Type B pancreatic cell (in vitro differentiated cells): ENCODE measurements at regions not wholly inside any gene's neighbourhood (a gene's known extent, or its start where the extent isn't known, plus 50 kb on each side); places are given as distances from the start of the nearest gene placed in this dataset.

Experiments used
- DNase-seq: peaks from one replicate; pipeline ENCODE4 v3.0.0; 2021; ENCODE audit warnings: mixed read lengths; ENCODE audit not compliant: unreplicated experiment; ENCODE audit errors: extremely low spot score
- H3K27ac Mint-ChIP-seq: 2 replicates; pipeline ENCODE4 v1.8.0; 2021; ENCODE audit warnings: mild to moderate bottlenecking, mixed read lengths
- H3K27me3 Mint-ChIP-seq: 2 replicates; pipeline ENCODE4 v1.8.0; 2021; ENCODE audit warnings: mixed read lengths
- H3K36me3 Mint-ChIP-seq: 2 replicates; pipeline ENCODE4 v1.8.0; 2021; ENCODE audit warnings: mixed read lengths
- H3K4me1 Mint-ChIP-seq: one replicate; pipeline ENCODE4 v1.8.0; 2021; ENCODE audit warnings: mixed read lengths; ENCODE audit not compliant: unreplicated experiment
- H3K4me3 Mint-ChIP-seq: 2 replicates; pipeline ENCODE4 v1.8.0; 2021; ENCODE audit warnings: mild to moderate bottlenecking, mixed read lengths
- H3K9me3 Mint-ChIP-seq: 2 replicates; pipeline ENCODE4 v1.8.0; 2021; ENCODE audit warnings: mixed read lengths
- TF ChIP-seq, protein P1 (sequence below): fragments of 200-600 bp; sonication (generic); conservative IDR thresholded peaks from 2 replicates; pipeline ENCODE4 v1.5.0; 2021; ENCODE audit warnings: antibody characterized with exemption, mild to moderate bottlenecking

GRCh38 chr2:142827170-142827569, 50.3 kb upstream of the KYNU start:
- Mint-ChIP-seq H3K4me1 (no peaks in the 10 kb centered on the region), H3K4me3 (no peak overlapping the region), H3K27ac (no peak overlapping the region), H3K36me3 (no peaks in the 10 kb centered on the region), H3K9me3 (no peaks in the 10 kb centered on the region), H3K27me3 (no peaks in the 10 kb centered on the region)
- TF ChIP-seq, protein P1, sequence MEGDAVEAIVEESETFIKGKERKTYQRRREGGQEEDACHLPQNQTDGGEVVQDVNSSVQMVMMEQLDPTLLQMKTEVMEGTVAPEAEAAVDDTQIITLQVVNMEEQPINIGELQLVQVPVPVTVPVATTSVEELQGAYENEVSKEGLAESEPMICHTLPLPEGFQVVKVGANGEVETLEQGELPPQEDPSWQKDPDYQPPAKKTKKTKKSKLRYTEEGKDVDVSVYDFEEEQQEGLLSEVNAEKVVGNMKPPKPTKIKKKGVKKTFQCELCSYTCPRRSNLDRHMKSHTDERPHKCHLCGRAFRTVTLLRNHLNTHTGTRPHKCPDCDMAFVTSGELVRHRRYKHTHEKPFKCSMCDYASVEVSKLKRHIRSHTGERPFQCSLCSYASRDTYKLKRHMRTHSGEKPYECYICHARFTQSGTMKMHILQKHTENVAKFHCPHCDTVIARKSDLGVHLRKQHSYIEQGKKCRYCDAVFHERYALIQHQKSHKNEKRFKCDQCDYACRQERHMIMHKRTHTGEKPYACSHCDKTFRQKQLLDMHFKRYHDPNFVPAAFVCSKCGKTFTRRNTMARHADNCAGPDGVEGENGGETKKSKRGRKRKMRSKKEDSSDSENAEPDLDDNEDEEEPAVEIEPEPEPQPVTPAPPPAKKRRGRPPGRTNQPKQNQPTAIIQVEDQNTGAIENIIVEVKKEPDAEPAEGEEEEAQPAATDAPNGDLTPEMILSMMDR = no peak
- DNase-seq = no peak

DNA sequence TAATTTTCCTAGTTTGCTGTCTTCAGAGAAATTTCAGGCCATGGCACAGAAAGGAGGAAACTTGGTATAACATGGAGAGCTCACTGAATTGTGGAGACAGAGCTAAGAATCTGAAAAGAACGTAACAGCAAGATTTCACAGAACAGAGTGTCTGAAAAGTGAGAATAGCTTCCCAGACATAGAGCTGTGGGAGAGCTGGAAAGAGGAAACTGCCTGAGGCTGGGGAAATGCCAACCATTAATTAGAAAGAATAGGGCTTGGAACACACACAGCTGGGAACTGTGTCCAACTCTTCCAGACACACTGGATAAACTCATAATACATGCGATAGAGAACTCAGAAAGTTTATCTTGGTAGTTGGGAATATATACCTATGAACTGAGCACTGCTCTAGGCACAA, 51.6 kb upstream of the KYNU start:
- no peaks in the 10 kb centered on the region for H3K36me3 Mint-ChIP-seq
- H3K4me3 Mint-ChIP-seq = no peak overlapping the region
- H3K4me1 Mint-ChIP-seq = no peaks in the 10 kb centered on the region
- TF ChIP-seq, protein P1 = no peak
- no peak overlapping the region for H3K27ac Mint-ChIP-seq
- H3K9me3 Mint-ChIP-seq = no peaks in the 10 kb centered on the region
- no peak for DNase-seq
- H3K27me3 Mint-ChIP-seq = no peaks in the 10 kb centered on the region

DNA sequence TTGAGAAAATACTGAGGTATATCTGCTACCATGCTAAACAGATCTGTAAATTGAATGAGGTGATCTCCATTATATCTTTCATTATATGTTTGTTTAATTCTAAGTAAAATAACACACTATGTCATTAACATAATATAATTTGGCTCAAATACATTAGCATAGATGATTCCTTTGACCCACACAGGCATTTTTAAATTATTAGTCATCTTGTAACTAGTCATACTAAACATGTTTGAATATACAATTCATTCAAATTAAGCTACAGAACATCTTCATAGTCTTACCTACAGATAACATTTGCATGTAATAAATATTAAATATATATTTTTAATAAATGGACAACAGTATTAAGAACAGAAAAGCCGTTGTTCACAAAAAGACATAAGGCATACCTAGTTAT, 52.7 kb upstream of the KYNU start:
- no peaks in the 10 kb centered on the region for H3K4me1 Mint-ChIP-seq
- no peak for DNase-seq

DNA sequence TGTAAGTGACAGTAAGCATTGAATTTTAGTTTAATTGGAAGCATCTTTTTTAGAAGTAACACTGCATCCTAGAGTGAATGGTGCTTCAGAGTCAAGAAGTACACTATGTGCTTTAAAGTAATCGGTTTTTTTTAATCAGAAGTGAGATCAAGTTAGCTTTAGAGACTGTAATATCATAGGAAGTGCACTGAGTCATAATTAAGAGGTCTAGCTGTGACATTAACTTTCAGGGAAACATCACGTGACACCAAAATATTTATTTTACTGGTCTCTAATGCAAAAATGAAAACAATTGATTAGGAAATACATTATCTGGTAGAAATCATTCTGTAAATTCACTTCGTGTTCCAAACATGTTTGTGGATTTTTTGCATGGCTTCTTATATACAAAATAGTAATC, 55.3 kb upstream of the KYNU start:
- no peaks in the 10 kb centered on the region for H3K36me3 Mint-ChIP-seq
- H3K9me3 Mint-ChIP-seq = no peaks in the 10 kb centered on the region
- no peak for DNase-seq
- H3K4me3 Mint-ChIP-seq = no peak overlapping the region
- no peaks in the 10 kb centered on the region for H3K27me3 Mint-ChIP-seq
- peaks cover 3% of the 10 kb centered on the region for H3K4me1 Mint-ChIP-seq
- TF ChIP-seq, protein P1 = no peak
- no peak overlapping the region for H3K27ac Mint-ChIP-seq

More for the DNA sequence above, 52.7 kb upstream of the KYNU start:
- Mint-ChIP-seq H3K27me3 (no peaks in the 10 kb centered on the region), H3K9me3 (no peaks in the 10 kb centered on the region), H3K36me3 (no peaks in the 10 kb centered on the region), H3K27ac (no peak overlapping the region), H3K4me3 (no peak overlapping the region)
- TF ChIP-seq, protein P1 = no peak

- Mint-ChIP-seq H3K27ac (no peak overlapping the region), H3K9me3 (no peaks in the 10 kb centered on the region), H3K27me3 (no peaks in the 10 kb centered on the region), H3K4me1 (peaks cover 3% of the 10 kb centered on the region), H3K36me3 (no peaks in the 10 kb centered on the region), H3K4me3 (no peak overlapping the region)
- TF ChIP-seq, protein P1 = no peak
- no peak for DNase-seq
Measured at GRCh38 chr2:142819411-142819810, 58.1 kb upstream of the KYNU start.

- peaks cover 9% of the 10 kb centered on the region for H3K4me1 Mint-ChIP-seq
- no peaks in the 10 kb centered on the region for H3K27me3 Mint-ChIP-seq
- no peak for DNase-seq
- no peak overlapping the region for H3K4me3 Mint-ChIP-seq
- no peaks in the 10 kb centered on the region for H3K36me3 Mint-ChIP-seq
- peaks cover 7% of the 10 kb centered on the region for H3K9me3 Mint-ChIP-seq
- no peak overlapping the region for H3K27ac Mint-ChIP-seq
- TF ChIP-seq, protein P1 = no peak
Measured at GRCh38 chr2:142815375-142815774, 62.1 kb upstream of the KYNU start.
